ENCODE measurements at regions not wholly inside any gene's neighbourhood (a gene's known extent, or its start where the extent isn't known, plus 50 kb on each side); places are given as distances from the start of the nearest gene placed in this dataset.

DNA sequence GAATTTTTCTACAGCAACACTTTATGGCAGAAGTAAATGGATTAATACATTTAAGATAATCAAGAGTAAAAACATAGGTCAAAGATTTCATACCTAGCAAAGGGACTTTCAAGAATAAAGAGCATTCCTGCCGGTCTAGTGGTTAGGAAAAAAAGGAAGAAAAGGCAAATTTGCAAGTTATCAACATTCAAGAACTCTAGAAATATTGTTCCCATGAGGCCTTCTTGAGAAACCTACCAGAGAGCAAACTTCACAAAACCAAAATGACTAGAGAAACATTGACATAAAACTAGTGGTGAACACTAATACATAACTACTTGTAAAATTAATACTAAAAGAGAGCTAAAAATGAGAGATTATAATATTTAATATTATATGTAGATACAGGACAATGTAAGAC is 320.2 kb upstream of the RGMB start:
- no peak for DNase-seq (ENCODE audit: low read depth)
- H3K4me3 ChIP-seq (ENCODE audit: low read depth, low read length): no peak overlapping the region
- TF ChIP-seq, protein P1, sequence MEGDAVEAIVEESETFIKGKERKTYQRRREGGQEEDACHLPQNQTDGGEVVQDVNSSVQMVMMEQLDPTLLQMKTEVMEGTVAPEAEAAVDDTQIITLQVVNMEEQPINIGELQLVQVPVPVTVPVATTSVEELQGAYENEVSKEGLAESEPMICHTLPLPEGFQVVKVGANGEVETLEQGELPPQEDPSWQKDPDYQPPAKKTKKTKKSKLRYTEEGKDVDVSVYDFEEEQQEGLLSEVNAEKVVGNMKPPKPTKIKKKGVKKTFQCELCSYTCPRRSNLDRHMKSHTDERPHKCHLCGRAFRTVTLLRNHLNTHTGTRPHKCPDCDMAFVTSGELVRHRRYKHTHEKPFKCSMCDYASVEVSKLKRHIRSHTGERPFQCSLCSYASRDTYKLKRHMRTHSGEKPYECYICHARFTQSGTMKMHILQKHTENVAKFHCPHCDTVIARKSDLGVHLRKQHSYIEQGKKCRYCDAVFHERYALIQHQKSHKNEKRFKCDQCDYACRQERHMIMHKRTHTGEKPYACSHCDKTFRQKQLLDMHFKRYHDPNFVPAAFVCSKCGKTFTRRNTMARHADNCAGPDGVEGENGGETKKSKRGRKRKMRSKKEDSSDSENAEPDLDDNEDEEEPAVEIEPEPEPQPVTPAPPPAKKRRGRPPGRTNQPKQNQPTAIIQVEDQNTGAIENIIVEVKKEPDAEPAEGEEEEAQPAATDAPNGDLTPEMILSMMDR (conservative IDR thresholded peaks at IDR 0.05; ENCODE audit: low read depth, low read length): no peak

DNA sequence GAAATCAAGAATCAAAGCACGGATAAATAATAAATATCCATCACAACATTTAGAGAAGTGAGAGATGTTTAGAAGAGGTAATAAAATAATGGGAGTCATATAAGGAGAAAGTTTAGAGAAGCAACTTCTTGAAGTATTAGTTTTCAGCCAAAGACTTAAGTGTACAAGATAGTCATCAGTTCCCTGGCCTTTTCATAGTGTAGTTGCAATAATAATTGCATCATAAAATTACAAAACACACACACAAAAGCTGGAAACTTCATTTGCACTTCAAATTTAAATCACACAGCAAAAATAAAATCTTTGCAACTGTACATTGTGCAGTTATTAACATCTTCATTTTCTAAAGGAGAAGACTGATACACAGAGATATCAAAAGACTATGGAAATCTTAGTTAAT is 319.1 kb upstream of the RGMB start:
- TF ChIP-seq, protein P1 (conservative IDR thresholded peaks at IDR 0.05; ENCODE audit: low read depth, low read length): no peak
- no peak overlapping the region for H3K4me3 ChIP-seq (ENCODE audit: low read depth, low read length)
- DNase-seq (ENCODE audit: low read depth): no peak

DNA sequence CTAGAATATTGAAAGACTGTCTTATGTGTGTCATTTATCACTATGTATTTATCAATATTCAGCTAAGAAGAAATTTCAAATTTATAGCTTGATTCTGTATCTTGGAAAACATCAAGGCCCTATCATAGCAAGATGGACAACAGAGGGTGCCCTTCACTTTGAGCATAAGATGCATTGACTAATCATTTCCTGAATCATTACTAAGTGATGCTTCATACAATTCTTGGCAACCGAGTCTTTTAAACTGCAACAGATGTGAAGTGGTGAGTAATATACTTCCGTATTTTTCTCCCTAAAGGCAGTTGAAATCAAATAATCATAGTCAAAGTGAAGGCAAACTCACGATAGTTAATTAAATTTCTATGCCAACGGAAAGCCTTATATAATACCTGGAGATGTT is 318.6 kb upstream of the RGMB start:
- TF ChIP-seq, protein P1 (conservative IDR thresholded peaks at IDR 0.05; ENCODE audit: low read depth, low read length): peak; percentile 56
- H3K4me3 ChIP-seq (ENCODE audit: low read depth, low read length): no peak overlapping the region
- peak; percentile 63 for DNase-seq (ENCODE audit: low read depth)

DNA sequence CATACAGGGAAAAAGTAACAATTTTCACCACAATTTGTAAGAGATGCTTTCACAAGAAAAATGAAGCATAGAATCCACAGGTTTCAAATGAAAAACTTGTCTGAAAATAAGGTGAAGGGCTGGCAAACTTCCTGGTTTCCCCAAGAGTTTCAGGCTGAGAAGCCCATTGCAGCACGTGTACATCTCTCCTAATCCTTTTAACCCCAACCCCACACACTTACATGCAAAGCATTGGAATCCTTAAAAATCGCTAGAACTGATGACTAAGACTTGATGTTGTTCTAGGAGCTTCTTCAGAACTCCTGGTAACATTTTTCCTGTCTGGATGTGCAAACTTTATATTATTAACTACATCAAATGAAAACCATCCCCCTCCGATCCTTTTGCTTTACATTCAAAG is 317.8 kb upstream of the RGMB start:
- no peak overlapping the region for H3K4me3 ChIP-seq (ENCODE audit: low read depth, low read length)
- DNase-seq (ENCODE audit: low read depth): no peak

DNA sequence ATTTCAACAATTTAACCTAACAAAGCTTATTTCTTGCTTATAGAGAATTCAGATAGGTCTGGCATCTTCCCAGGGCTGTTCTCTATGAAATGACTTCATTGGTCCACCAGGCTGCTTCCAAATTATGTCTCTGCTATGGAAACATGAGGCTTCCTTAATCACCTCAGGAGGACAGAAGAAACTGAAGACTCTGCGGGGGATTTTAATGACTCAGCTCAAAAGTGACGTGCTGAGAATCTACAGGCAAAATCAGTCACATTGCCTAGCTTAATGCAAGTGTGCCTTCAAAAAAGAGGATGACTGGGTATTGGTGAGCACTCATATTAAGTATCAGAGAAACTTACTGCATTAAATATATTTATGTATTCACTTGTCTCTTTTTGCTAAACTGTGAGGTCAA is 315.5 kb upstream of the RGMB start:
- DNase-seq (ENCODE audit: low read depth): no peak
- TF ChIP-seq, protein P1 (conservative IDR thresholded peaks at IDR 0.05; ENCODE audit: low read depth, low read length): no peak
- H3K4me3 ChIP-seq (ENCODE audit: low read depth, low read length): no peak overlapping the region

More for the DNA sequence above, 317.8 kb upstream of the RGMB start:
- TF ChIP-seq, protein P1 (conservative IDR thresholded peaks at IDR 0.05; ENCODE audit: low read depth, low read length): no peak

DNA sequence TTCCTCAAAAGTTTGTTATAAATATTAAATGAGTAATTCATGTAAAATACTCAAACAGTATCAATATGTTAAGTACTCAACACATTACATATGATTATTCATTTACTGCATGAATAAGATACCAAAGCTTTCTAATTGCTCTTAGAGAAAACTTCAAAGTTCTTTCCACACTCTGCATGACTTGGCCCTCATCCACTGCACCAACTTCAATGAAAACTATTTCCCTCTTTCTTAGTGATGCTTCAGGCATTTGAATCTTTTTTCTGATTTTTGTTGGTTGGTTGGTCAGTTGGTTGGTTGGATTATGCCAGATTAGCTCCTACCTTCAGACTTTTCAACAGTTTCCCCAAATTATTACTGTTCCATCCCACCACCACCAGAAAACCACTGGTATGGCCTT is 314.7 kb upstream of the RGMB start:
- TF ChIP-seq, protein P1 (conservative IDR thresholded peaks at IDR 0.05; ENCODE audit: low read depth, low read length): no peak
- H3K4me3 ChIP-seq (ENCODE audit: low read depth, low read length): no peak overlapping the region
- no peak for DNase-seq (ENCODE audit: low read depth)

DNA sequence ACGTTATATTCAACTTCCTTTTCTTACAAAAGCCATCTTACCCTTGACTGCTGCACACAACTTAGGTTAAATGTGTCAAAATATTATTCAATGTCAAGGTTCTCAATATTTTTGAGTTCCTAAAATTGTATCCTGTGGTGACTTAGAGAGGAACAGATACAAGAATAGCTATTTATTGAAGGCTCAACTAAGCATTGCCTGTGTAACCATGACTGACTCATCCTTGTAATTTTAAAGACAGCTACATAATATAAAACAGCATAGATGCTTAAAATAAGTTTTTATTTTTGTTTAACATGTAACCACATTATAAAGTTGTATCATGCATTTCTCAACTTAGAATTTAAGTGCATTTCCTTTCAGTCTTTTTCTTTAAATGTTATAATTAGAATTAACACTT is 312.9 kb upstream of the RGMB start:
- no peak overlapping the region for H3K4me3 ChIP-seq (ENCODE audit: low read depth, low read length)
- TF ChIP-seq, protein P1 (conservative IDR thresholded peaks at IDR 0.05; ENCODE audit: low read depth, low read length): no peak
- no peak for DNase-seq (ENCODE audit: low read depth)
